Skeletal muscle satellite cell (primary cell): ENCODE measurements at regions not wholly inside any gene's neighbourhood (a gene's known extent, or its start where the extent isn't known, plus 50 kb on each side); places are given as distances from the start of the nearest gene placed in this dataset.
"Not testable (repeated sequence)": the region's sequence is repeated elsewhere in the genome, so short reads cannot be mapped to it uniquely, and the experiment has no call there.

Source experiments
- H3K27me3 ChIP-seq: 2 replicates; pipeline ENCODE4 v1.7.0; 2013; ENCODE audit warnings: low read length; ENCODE audit not compliant: control insufficient read depth, insufficient read depth
- H3K36me3 ChIP-seq: 2 replicates; pipeline ENCODE4 v1.7.0; 2013; ENCODE audit warnings: mild to moderate bottlenecking, control low read depth, low read length; ENCODE audit not compliant: insufficient read depth
- H3K4me1 ChIP-seq: 2 replicates; pipeline ENCODE4 v1.7.0; 2013; ENCODE audit warnings: low read length; ENCODE audit not compliant: control insufficient read depth, insufficient read depth
- H3K4me2 ChIP-seq: 2 replicates; pipeline ENCODE4 v1.7.0; 2013; ENCODE audit warnings: mild to moderate bottlenecking, low read length
- H3K4me3 ChIP-seq: 2 replicates; pipeline ENCODE4 v1.7.0; 2013; ENCODE audit warnings: low read length
- H3K9ac ChIP-seq: 2 replicates; pipeline ENCODE4 v1.7.0; 2013; ENCODE audit warnings: mild to moderate bottlenecking, low read depth, low read length, moderate library complexity
- H3K9me3 ChIP-seq: replicated peaks from 2 replicates; pipeline ENCODE4 v1.7.0; 2013; ENCODE audit warnings: mild to moderate bottlenecking, control low read depth, low read length

GRCh38 chr6:14382678-14383236 lies 265.2 kb downstream of the CD83 start:
- Histone ChIP-seq H3K4me2 (no peak overlapping the region), H3K9me3 (no peaks in the 10 kb centered on the region), H3K36me3 (no peaks in the 10 kb centered on the region), H3K9ac (no peak overlapping the region), H3K4me1 (no peaks in the 10 kb centered on the region), H3K4me3 (no peak overlapping the region), H3K27me3 (no peaks in the 10 kb centered on the region)

DNA sequence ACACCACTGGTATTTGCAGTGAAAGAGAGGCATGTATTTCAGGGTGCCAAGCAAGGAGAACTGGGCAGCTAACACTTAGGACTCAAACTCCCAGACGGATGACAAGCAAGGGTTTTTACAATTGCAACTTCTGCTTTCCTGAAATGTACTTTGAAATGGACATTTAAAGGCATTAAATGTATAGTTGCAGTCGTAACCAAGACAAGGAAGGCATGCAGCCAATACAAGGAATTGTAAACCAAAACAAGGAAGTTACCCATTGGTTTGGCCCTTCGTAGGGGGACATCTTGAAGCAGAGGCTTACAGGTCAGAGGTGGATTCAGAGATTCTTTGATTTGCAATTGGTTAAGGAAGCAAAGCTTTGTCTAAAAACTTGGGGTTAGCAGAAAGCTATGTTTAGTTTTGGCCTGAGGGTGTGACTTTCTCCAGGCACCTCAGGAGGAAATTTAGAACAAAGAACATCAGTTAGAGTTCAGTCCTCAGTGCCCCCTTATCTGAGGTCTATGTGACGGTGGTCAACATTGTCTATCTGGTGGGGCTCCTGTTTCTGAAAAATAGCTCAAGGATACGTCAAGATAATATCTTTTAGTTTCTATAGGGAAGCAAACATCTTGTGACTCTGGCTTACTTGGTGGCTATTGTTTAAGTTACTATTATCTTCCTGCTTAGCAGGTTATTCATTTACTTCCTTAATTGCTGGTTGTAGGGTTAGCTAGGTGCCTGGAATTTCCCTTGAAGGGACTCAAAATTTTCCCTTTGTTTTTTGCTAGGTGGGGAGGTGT lies 266.0 kb downstream of the CD83 start:
- Histone ChIP-seq H3K4me1 (no peaks in the 10 kb centered on the region), H3K27me3 (no peaks in the 10 kb centered on the region), H3K36me3 (no peaks in the 10 kb centered on the region), H3K4me3 (no peak overlapping the region), H3K4me2 (no peak overlapping the region), H3K9ac (no peak overlapping the region), H3K9me3 (no peaks in the 10 kb centered on the region)

GRCh38 chr6:14384175-14384949 lies 266.8 kb downstream of the CD83 start:
- no peak overlapping the region for H3K9ac ChIP-seq
- H3K36me3 ChIP-seq, result no peaks in the 10 kb centered on the region
- no peak overlapping the region for H3K4me2 ChIP-seq
- H3K27me3 ChIP-seq, result no peaks in the 10 kb centered on the region
- no peaks in the 10 kb centered on the region for H3K4me1 ChIP-seq
- H3K9me3 ChIP-seq, result no peaks in the 10 kb centered on the region
- no peak overlapping the region for H3K4me3 ChIP-seq

- Histone ChIP-seq H3K36me3 (no peaks in the 10 kb centered on the region), H3K4me1 (no peaks in the 10 kb centered on the region), H3K9me3 (no peaks in the 10 kb centered on the region), H3K9ac (no peak overlapping the region), H3K4me2 (no peak overlapping the region), H3K4me3 (no peak overlapping the region), H3K27me3 (no peaks in the 10 kb centered on the region)
These were observed 268.7 kb downstream of the CD83 start for GRCh38 chr6:14386263-14386662.

- Histone ChIP-seq H3K9me3 (no peaks in the 10 kb centered on the region), H3K36me3 (no peaks in the 10 kb centered on the region), H3K4me3 (no peak overlapping the region), H3K4me2 (no peak overlapping the region), H3K4me1 (no peaks in the 10 kb centered on the region), H3K9ac (no peak overlapping the region), H3K27me3 (no peaks in the 10 kb centered on the region)
These were observed 269.1 kb downstream of the CD83 start for GRCh38 chr6:14386668-14387067.

GRCh38 chr6:14388371-14388770 lies 270.8 kb downstream of the CD83 start:
- Histone ChIP-seq H3K9me3 (no peaks in the 10 kb centered on the region), H3K4me1 (no peaks in the 10 kb centered on the region), H3K4me2 (no peak overlapping the region), H3K4me3 (no peak overlapping the region), H3K36me3 (no peaks in the 10 kb centered on the region), H3K27me3 (no peaks in the 10 kb centered on the region), H3K9ac (no peak overlapping the region)

DNA sequence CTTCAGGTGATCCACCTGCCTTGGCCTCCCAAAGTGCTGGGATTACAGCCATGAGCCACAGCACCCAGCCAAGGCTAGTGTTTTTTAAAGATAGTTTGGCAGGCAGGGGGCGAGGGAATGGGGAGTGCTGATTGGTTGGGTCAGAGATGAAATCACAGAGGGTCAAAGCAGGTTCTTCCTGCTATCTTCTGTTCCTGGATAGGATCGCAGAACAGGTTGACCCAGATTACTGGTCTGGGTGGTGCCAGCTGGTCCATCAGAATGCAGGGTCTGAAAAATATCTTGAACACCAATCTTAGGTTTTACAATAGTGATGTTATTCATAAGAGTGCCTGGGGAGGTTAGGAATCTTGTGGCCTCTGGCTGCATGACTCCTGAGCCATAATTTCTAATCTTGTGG lies 272.2 kb downstream of the CD83 start:
- not testable (repeated sequence) for H3K9me3 ChIP-seq, H3K4me3 ChIP-seq, H3K36me3 ChIP-seq, H3K27me3 ChIP-seq, H3K9ac ChIP-seq, H3K4me1 ChIP-seq, H3K4me2 ChIP-seq

- Histone ChIP-seq H3K4me1 (no peaks in the 10 kb centered on the region), H3K9me3 (no peaks in the 10 kb centered on the region), H3K36me3 (no peaks in the 10 kb centered on the region), H3K27me3 (no peaks in the 10 kb centered on the region), H3K4me2 (no peak overlapping the region), H3K9ac (no peak overlapping the region), H3K4me3 (no peak overlapping the region)
These were observed 273.2 kb downstream of the CD83 start for GRCh38 chr6:14390805-14391204.

DNA sequence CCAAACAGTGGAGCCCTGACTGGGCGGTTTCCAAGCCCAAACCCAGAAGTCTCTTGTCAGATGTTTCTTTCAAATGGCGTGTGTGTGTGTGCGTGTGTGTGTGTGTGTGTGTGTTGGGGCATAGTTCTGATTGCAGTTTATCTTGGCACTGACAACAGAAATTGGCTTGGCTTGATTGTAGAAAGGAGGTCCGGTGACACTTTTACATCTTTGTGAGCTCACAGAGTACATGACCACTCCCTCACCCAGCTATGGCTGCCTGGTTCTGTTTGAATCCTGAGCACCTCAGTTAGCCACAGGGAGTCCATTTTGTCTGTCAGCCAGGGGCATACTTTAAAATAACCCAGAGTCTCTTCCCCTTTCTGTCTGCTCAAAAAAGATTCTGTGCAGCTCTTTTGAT lies 276.3 kb downstream of the CD83 start:
- Histone ChIP-seq H3K9me3 (no peaks in the 10 kb centered on the region), H3K4me1 (peaks cover 4% of the 10 kb centered on the region), H3K4me2 (no peak overlapping the region), H3K9ac (no peak overlapping the region), H3K27me3 (no peaks in the 10 kb centered on the region), H3K36me3 (no peaks in the 10 kb centered on the region), H3K4me3 (no peak overlapping the region)

GRCh38 chr6:14396392-14396791 lies 278.8 kb downstream of the CD83 start:
- Histone ChIP-seq H3K4me2 (no peak overlapping the region), H3K4me1 (peaks cover 4% of the 10 kb centered on the region), H3K9me3 (no peaks in the 10 kb centered on the region), H3K36me3 (no peaks in the 10 kb centered on the region), H3K27me3 (no peaks in the 10 kb centered on the region), H3K9ac (no peak overlapping the region), H3K4me3 (no peak overlapping the region)

GRCh38 chr6:14396826-14397517 lies 279.4 kb downstream of the CD83 start:
- H3K4me1 ChIP-seq, result peaks cover 4% of the 10 kb centered on the region
- no peaks in the 10 kb centered on the region for H3K9me3 ChIP-seq
- H3K4me3 ChIP-seq, result no peak overlapping the region
- no peaks in the 10 kb centered on the region for H3K36me3 ChIP-seq
- H3K27me3 ChIP-seq, result no peaks in the 10 kb centered on the region
- peak overlapping the region; percentile 43 for H3K4me2 ChIP-seq
- no peak overlapping the region for H3K9ac ChIP-seq
